Hypothalamus (tissue), 51 donors: ENCODE measurements at regions not wholly inside any gene's neighbourhood (a gene's known extent, or its start where the extent isn't known, plus 50 kb on each side); places are given as distances from the start of the nearest gene placed in this dataset.

Source experiments
- DNase-seq, 51 donors: peaks; one replicate each; lab custom pipeline; 2025; lab: John Stamatoyannopoulos, UW

- peak in 1 of 51 donors; percentile 15 for DNase-seq
Observed at GRCh38 chr20:60591172-60591799, 633.1 kb downstream of the CDH26 start.

- no peak for DNase-seq
Observed at GRCh38 chr20:60598528-60598927, 640.3 kb downstream of the CDH26 start.

GRCh38 chr20:60599381-60599780, 641.2 kb downstream of the CDH26 start:
- no peak for DNase-seq

- no peak for DNase-seq
Observed at GRCh38 chr20:60600036-60600435, 641.8 kb downstream of the CDH26 start.

GRCh38 chr20:60624066-60624465, 628.0 kb upstream of the CDH4 start:
- no peak for DNase-seq

- DNase-seq: no peak
Observed at GRCh38 chr20:60627751-60628565, 624.1 kb upstream of the CDH4 start.

GRCh38 chr20:60628749-60629148, 623.3 kb upstream of the CDH4 start:
- DNase-seq: no peak

- no peak for DNase-seq
Observed at GRCh38 chr20:60629206-60629605, 622.9 kb upstream of the CDH4 start.

GRCh38 chr20:60630609-60631008, 621.5 kb upstream of the CDH4 start:
- no peak for DNase-seq

GRCh38 chr20:60631585-60632287, 620.3 kb upstream of the CDH4 start:
- no peak for DNase-seq

GRCh38 chr20:60632391-60633262, 619.4 kb upstream of the CDH4 start:
- DNase-seq: no peak

GRCh38 chr20:60634491-60635172, 617.4 kb upstream of the CDH4 start:
- no peak for DNase-seq

GRCh38 chr20:60636417-60636816, 615.6 kb upstream of the CDH4 start:
- DNase-seq: no peak

- no peak for DNase-seq
Observed at GRCh38 chr20:60637801-60638200, 614.3 kb upstream of the CDH4 start.

- no peak for DNase-seq
Observed at GRCh38 chr20:60638430-60639098, 613.5 kb upstream of the CDH4 start.

GRCh38 chr20:60641879-60642447, 610.1 kb upstream of the CDH4 start:
- no peak for DNase-seq

GRCh38 chr20:60642541-60642940, 609.5 kb upstream of the CDH4 start:
- no peak for DNase-seq

GRCh38 chr20:60648556-60648955, 603.5 kb upstream of the CDH4 start:
- no peak for DNase-seq

GRCh38 chr20:60649541-60649940, 602.5 kb upstream of the CDH4 start:
- no peak for DNase-seq
